Ishikawa (cell line): ENCODE measurements at regions not wholly inside any gene's neighbourhood (a gene's known extent, or its start where the extent isn't known, plus 50 kb on each side); places are given as distances from the start of the nearest gene placed in this dataset.

Source experiments
- CREB1 ChIP-seq: IDR thresholded peaks from 2 replicates; pipeline ENCODE4 v1.6.1; 2012; ENCODE audit warnings: low read depth
- EGR1 ChIP-seq: IDR thresholded peaks from 2 replicates; pipeline ENCODE4 v1.6.1; 2012
- EP300 ChIP-seq: IDR thresholded peaks from 2 replicates; pipeline ENCODE4 v1.6.1; 2012; ENCODE audit warnings: borderline replicate concordance
- FOXM1 ChIP-seq: IDR thresholded peaks from 2 replicates; pipeline ENCODE4 v1.6.1; 2012; ENCODE audit warnings: low read depth, borderline replicate concordance
- NFIC ChIP-seq: IDR thresholded peaks from 2 replicates; pipeline ENCODE4 v1.6.1; 2012
- RAD21 ChIP-seq: IDR thresholded peaks from 2 replicates; pipeline ENCODE4 v1.6.1; 2012; ENCODE audit warnings: low read depth
- TAF1 ChIP-seq: IDR thresholded peaks from 2 replicates; pipeline ENCODE4 v1.6.1; 2012; ENCODE audit warnings: low read depth, mild to moderate bottlenecking
- TEAD4 ChIP-seq: IDR thresholded peaks from 2 replicates; pipeline ENCODE4 v1.6.1; 2012
- YY1 ChIP-seq: IDR thresholded peaks from 2 replicates; pipeline ENCODE4 v1.6.1; 2012; ENCODE audit warnings: low read depth
- TF ChIP-seq, protein P1 (sequence below): IDR thresholded peaks from 2 replicates; pipeline ENCODE4 v1.6.1; 2012
- TF ChIP-seq, protein P2 (sequence below): IDR thresholded peaks from 2 replicates; pipeline ENCODE4 v1.6.1; 2012; ENCODE audit warnings: low read depth, mild to moderate bottlenecking

DNA sequence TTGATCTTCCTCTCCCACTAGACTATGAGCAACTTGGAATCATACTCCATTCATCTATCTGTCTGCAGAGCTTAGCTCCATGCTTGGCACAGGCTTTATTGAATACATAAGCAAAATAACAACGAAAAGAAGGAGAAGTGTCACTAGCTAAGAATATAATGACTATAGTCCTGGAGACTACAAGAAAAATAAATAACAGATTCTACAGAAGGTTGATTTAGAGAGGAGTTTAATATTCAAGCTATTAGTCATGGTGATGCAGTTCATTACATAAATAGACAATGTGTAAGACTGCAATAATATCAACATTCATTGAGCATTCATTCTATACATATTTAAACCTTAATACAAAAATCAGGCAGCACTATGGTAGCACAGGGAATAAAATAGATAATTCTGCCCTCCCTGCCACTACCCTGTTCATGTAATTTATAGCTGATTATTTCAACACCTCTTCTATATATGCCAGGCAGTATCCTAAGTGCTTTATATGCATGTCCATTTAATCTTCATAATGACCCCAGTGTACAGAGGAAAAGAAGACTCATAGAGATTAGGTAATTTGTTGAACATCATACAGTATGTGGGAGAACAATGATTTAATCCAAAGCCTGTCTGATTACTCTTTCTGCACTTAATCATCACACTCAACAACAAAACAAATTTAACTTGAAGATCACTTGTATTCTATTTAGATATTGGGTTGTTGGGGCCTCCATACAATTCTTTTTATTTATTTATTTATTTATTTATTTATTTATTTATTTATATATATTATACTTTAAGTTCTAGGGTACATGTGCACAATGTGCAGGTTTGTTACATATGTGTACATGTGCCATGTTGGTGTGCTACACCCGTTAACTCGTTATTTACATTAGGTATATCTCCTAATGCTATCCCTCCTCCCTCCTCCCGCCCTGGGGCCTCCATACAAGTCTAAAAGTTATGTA, 165.3 kb downstream of the RNF152 start:
- TF ChIP-seq, protein P1, sequence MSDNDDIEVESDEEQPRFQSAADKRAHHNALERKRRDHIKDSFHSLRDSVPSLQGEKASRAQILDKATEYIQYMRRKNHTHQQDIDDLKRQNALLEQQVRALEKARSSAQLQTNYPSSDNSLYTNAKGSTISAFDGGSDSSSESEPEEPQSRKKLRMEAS: no peak
- TF ChIP-seq YY1 (no peak), TAF1 (no peak), EGR1 (no peak), EP300 (no peak), TEAD4 (no peak), RAD21 (no peak), CREB1 (no peak), FOXM1 (no peak), NFIC (no peak)
- TF ChIP-seq, protein P2, sequence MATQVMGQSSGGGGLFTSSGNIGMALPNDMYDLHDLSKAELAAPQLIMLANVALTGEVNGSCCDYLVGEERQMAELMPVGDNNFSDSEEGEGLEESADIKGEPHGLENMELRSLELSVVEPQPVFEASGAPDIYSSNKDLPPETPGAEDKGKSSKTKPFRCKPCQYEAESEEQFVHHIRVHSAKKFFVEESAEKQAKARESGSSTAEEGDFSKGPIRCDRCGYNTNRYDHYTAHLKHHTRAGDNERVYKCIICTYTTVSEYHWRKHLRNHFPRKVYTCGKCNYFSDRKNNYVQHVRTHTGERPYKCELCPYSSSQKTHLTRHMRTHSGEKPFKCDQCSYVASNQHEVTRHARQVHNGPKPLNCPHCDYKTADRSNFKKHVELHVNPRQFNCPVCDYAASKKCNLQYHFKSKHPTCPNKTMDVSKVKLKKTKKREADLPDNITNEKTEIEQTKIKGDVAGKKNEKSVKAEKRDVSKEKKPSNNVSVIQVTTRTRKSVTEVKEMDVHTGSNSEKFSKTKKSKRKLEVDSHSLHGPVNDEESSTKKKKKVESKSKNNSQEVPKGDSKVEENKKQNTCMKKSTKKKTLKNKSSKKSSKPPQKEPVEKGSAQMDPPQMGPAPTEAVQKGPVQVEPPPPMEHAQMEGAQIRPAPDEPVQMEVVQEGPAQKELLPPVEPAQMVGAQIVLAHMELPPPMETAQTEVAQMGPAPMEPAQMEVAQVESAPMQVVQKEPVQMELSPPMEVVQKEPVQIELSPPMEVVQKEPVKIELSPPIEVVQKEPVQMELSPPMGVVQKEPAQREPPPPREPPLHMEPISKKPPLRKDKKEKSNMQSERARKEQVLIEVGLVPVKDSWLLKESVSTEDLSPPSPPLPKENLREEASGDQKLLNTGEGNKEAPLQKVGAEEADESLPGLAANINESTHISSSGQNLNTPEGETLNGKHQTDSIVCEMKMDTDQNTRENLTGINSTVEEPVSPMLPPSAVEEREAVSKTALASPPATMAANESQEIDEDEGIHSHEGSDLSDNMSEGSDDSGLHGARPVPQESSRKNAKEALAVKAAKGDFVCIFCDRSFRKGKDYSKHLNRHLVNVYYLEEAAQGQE: no peak
